OCI-LY1 (cell line): ENCODE measurements at regions not wholly inside any gene's neighbourhood (a gene's known extent, or its start where the extent isn't known, plus 50 kb on each side); places are given as distances from the start of the nearest gene placed in this dataset.

ENCODE experiments used
- CTCF ChIP-seq: fragments of 200-600 bp; sonication (generic), shearing (Covaris generic); IDR thresholded peaks from 2 replicates; pipeline ENCODE4 v1.5.1; 2017; ENCODE audit warnings: mild to moderate bottlenecking, antibody characterized with exemption, low read length, moderate library complexity, mixed read lengths
- EZH2 ChIP-seq: fragments of 200-600 bp; sonication (generic), shearing (Covaris generic); IDR thresholded peaks from 2 replicates; pipeline ENCODE4 v1.8.0; 2017; ENCODE audit warnings: borderline replicate concordance, mixed run types, mild to moderate bottlenecking, antibody characterized with exemption, low read length, moderate library complexity, mixed read lengths

- TF ChIP-seq CTCF (no peak), EZH2 (no peak)
Observed at GRCh38 chr13:107778094-107778493, 437.2 kb downstream of the LIG4 start.
